Mesendoderm (in vitro differentiated cells): ENCODE measurements at regions not wholly inside any gene's neighbourhood (a gene's known extent, or its start where the extent isn't known, plus 50 kb on each side); places are given as distances from the start of the nearest gene placed in this dataset.

ENCODE experiments used
- DNase-seq: peaks from one replicate; pipeline ENCODE4 v3.0.0; 2013
- H2AK5ac ChIP-seq: 2 replicates; pipeline ENCODE4 v1.6.1; 2013; ENCODE audit warnings: low read length, inconsistent platforms
- H2BK120ac ChIP-seq: 2 replicates; pipeline ENCODE4 v1.6.1; 2013; ENCODE audit warnings: low read depth, mild to moderate bottlenecking, low read length, moderate library complexity, mixed read lengths
- H2BK15ac ChIP-seq: replicated peaks from 2 replicates; pipeline ENCODE4 v1.6.1; 2013; ENCODE audit warnings: low read depth, mild to moderate bottlenecking, moderate library complexity
- H2BK5ac ChIP-seq: 2 replicates; pipeline ENCODE4 v1.6.1; 2013; ENCODE audit warnings: low read length, inconsistent platforms
- H3K18ac ChIP-seq: 2 replicates; pipeline ENCODE4 v1.6.1; 2013; ENCODE audit warnings: mild to moderate bottlenecking, low read length, mixed read lengths
- H3K23ac ChIP-seq: one replicate; pipeline ENCODE4 v1.6.1; 2013; ENCODE audit warnings: low read length
- H3K27ac ChIP-seq: 2 replicates; pipeline ENCODE4 v1.5.1; 2013; ENCODE audit warnings: low read depth, mild to moderate bottlenecking, inconsistent platforms, low read length, moderate library complexity
- H3K27me3 ChIP-seq: 2 replicates; pipeline ENCODE4 v1.6.1; 2013; ENCODE audit warnings: low read length, control low read depth, mild to moderate bottlenecking, inconsistent platforms; ENCODE audit not compliant: insufficient read depth, poor library complexity
- H3K36me3 ChIP-seq: 2 replicates; pipeline ENCODE4 v1.6.1; 2013; ENCODE audit warnings: low read length, inconsistent platforms; ENCODE audit not compliant: control insufficient read depth, insufficient read depth
- H3K4ac ChIP-seq: one replicate; pipeline ENCODE4 v1.6.1; 2013; ENCODE audit warnings: low read depth, mild to moderate bottlenecking, low read length, moderate library complexity
- H3K4me1 ChIP-seq: 2 replicates; pipeline ENCODE4 v1.6.1; 2013; ENCODE audit warnings: low read depth, low read length, inconsistent platforms; ENCODE audit not compliant: control insufficient read depth
- H3K4me2 ChIP-seq: 2 replicates; pipeline ENCODE4 v1.6.1; 2013; ENCODE audit warnings: low read length
- H3K4me3 ChIP-seq: 2 replicates; pipeline ENCODE4 v1.5.1; 2013; ENCODE audit warnings: mild to moderate bottlenecking, low read length
- H3K56ac ChIP-seq: one replicate; pipeline ENCODE4 v1.6.1; 2013; ENCODE audit warnings: low read length
- H3K79me1 ChIP-seq: 2 replicates; pipeline ENCODE4 v1.6.1; 2013; ENCODE audit warnings: low read length, inconsistent platforms
- H3K79me2 ChIP-seq: 2 replicates; pipeline ENCODE4 v1.6.1; 2013; ENCODE audit warnings: mild to moderate bottlenecking, low read length; ENCODE audit not compliant: control insufficient read depth, insufficient read depth
- H3K9ac ChIP-seq: 2 replicates; pipeline ENCODE4 v1.6.1; 2013; ENCODE audit warnings: low read length, inconsistent platforms
- H4K5ac ChIP-seq: one replicate; pipeline ENCODE4 v1.6.1; 2013; ENCODE audit warnings: low read length
- H4K8ac ChIP-seq: one replicate; pipeline ENCODE4 v1.6.1; 2013; ENCODE audit warnings: low read depth, mild to moderate bottlenecking, control low read depth, low read length, moderate library complexity
- WGBS: extraction: QIAGEN DNeasy Blood & Tissue Kit; methylation state at CpG from one replicate; pipeline ENCODE4 v1.1.7; 2013; ENCODE audit warnings: low lambda C conversion rate, missing lambda C conversion rate; ENCODE audit not compliant: insufficient coverage; ENCODE audit errors: extremely low coverage; 5-methylcytosine and 5-hydroxymethylcytosine counted together

- no peaks in the 10 kb centered on the region for H3K79me1 ChIP-seq
- no peak overlapping the region for H3K18ac ChIP-seq
- no peaks in the 10 kb centered on the region for H3K27me3 ChIP-seq
- H2BK15ac ChIP-seq = no peak overlapping the region
- H2BK120ac ChIP-seq = no peak overlapping the region
- no peak overlapping the region for H4K8ac ChIP-seq
- H3K4me2 ChIP-seq = no peak overlapping the region
- no peak overlapping the region for H2BK5ac ChIP-seq
- no peak overlapping the region for H3K4ac ChIP-seq
- no peak overlapping the region for H4K5ac ChIP-seq
- WGBS = no CpG with 5 or more reads among the region's 1 CpG
- H3K36me3 ChIP-seq = no peaks in the 10 kb centered on the region
- no peaks in the 10 kb centered on the region for H3K79me2 ChIP-seq
- H3K23ac ChIP-seq = no peak overlapping the region
- H3K4me3 ChIP-seq = no peak overlapping the region
- H3K27ac ChIP-seq = no peak overlapping the region
- no peak for DNase-seq
- no peak overlapping the region for H3K9ac ChIP-seq
- no peaks in the 10 kb centered on the region for H3K4me1 ChIP-seq
- H3K56ac ChIP-seq = no peak overlapping the region
- no peak overlapping the region for H2AK5ac ChIP-seq
Measured at GRCh38 chr14:27387463-27387862, 789.6 kb upstream of the NOVA1 start.

- Histone ChIP-seq H4K8ac (no peak overlapping the region), H3K79me1 (no peaks in the 10 kb centered on the region), H3K79me2 (no peaks in the 10 kb centered on the region), H3K4me1 (no peaks in the 10 kb centered on the region), H3K23ac (no peak overlapping the region), H3K4me2 (no peak overlapping the region), H3K27me3 (no peaks in the 10 kb centered on the region), H3K9ac (no peak overlapping the region), H2BK15ac (no peak overlapping the region), H3K18ac (no peak overlapping the region), H3K27ac (no peak overlapping the region), H2BK120ac (no peak overlapping the region), H2BK5ac (no peak overlapping the region), H4K5ac (no peak overlapping the region), H3K56ac (no peak overlapping the region), H2AK5ac (no peak overlapping the region), H3K36me3 (no peaks in the 10 kb centered on the region), H3K4me3 (no peak overlapping the region), H3K4ac (no peak overlapping the region)
- no peak for DNase-seq
- no CpG with 5 or more reads among the region's 2 CpGs for WGBS
Measured at GRCh38 chr14:27389402-27389801, 791.6 kb upstream of the NOVA1 start.

- no peak overlapping the region for H3K27ac ChIP-seq
- no peak overlapping the region for H3K18ac ChIP-seq
- H3K4ac ChIP-seq = no peak overlapping the region
- no peaks in the 10 kb centered on the region for H3K27me3 ChIP-seq
- no peak overlapping the region for H3K4me2 ChIP-seq
- WGBS = no CpG with 5 or more reads among the region's 3 CpGs
- no peak overlapping the region for H3K9ac ChIP-seq
- H4K5ac ChIP-seq = no peak overlapping the region
- peak; percentile 35 for DNase-seq
- H3K23ac ChIP-seq = no peak overlapping the region
- no peak overlapping the region for H2BK5ac ChIP-seq
- no peaks in the 10 kb centered on the region for H3K79me1 ChIP-seq
- no peak overlapping the region for H2BK15ac ChIP-seq
- no peak overlapping the region for H3K56ac ChIP-seq
- no peaks in the 10 kb centered on the region for H3K4me1 ChIP-seq
- no peak overlapping the region for H2BK120ac ChIP-seq
- no peaks in the 10 kb centered on the region for H3K79me2 ChIP-seq
- no peak overlapping the region for H4K8ac ChIP-seq
- H2AK5ac ChIP-seq = no peak overlapping the region
- H3K4me3 ChIP-seq = no peak overlapping the region
- no peaks in the 10 kb centered on the region for H3K36me3 ChIP-seq
Measured at GRCh38 chr14:27390155-27390554, 792.3 kb upstream of the NOVA1 start.

GRCh38 chr14:27391331-27391730 is 793.5 kb upstream of the NOVA1 start:
- Histone ChIP-seq H3K9ac (no peak overlapping the region), H4K8ac (no peak overlapping the region), H3K79me1 (no peaks in the 10 kb centered on the region), H3K36me3 (no peaks in the 10 kb centered on the region), H2BK120ac (no peak overlapping the region), H4K5ac (no peak overlapping the region), H3K56ac (no peak overlapping the region), H3K4me1 (no peaks in the 10 kb centered on the region), H3K27ac (no peak overlapping the region), H3K4ac (no peak overlapping the region), H2BK15ac (no peak overlapping the region), H3K4me2 (no peak overlapping the region), H2AK5ac (no peak overlapping the region), H3K79me2 (no peaks in the 10 kb centered on the region), H3K18ac (no peak overlapping the region), H2BK5ac (no peak overlapping the region), H3K23ac (no peak overlapping the region), H3K27me3 (no peaks in the 10 kb centered on the region), H3K4me3 (no peak overlapping the region)
- no CpG with 5 or more reads among the region's 4 CpGs for WGBS
- DNase-seq = peak; percentile 11

GRCh38 chr14:27392153-27392552 is 794.3 kb upstream of the NOVA1 start:
- Histone ChIP-seq H3K4me2 (no peak overlapping the region), H3K4ac (no peak overlapping the region), H3K4me1 (no peaks in the 10 kb centered on the region), H3K36me3 (no peaks in the 10 kb centered on the region), H2BK5ac (no peak overlapping the region), H2AK5ac (no peak overlapping the region), H3K18ac (no peak overlapping the region), H3K79me1 (no peaks in the 10 kb centered on the region), H3K9ac (no peak overlapping the region), H3K27ac (no peak overlapping the region), H3K79me2 (no peaks in the 10 kb centered on the region), H3K23ac (no peak overlapping the region), H2BK15ac (no peak overlapping the region), H3K56ac (no peak overlapping the region), H2BK120ac (no peak overlapping the region), H3K27me3 (no peaks in the 10 kb centered on the region), H3K4me3 (no peak overlapping the region), H4K8ac (no peak overlapping the region), H4K5ac (no peak overlapping the region)
- peak; percentile 0 for DNase-seq
- WGBS = no CpG with 5 or more reads among the region's 1 CpG

GRCh38 chr14:27409944-27410343 is 812.1 kb upstream of the NOVA1 start:
- DNase-seq = no peak
- Histone ChIP-seq H3K9ac (no peak overlapping the region), H3K27me3 (no peaks in the 10 kb centered on the region), H3K4me2 (no peak overlapping the region), H3K4ac (no peak overlapping the region), H2BK5ac (no peak overlapping the region), H2AK5ac (no peak overlapping the region), H3K56ac (no peak overlapping the region), H3K23ac (no peak overlapping the region), H4K5ac (no peak overlapping the region), H2BK15ac (no peak overlapping the region), H4K8ac (no peak overlapping the region), H3K79me2 (no peaks in the 10 kb centered on the region), H2BK120ac (no peak overlapping the region), H3K27ac (no peak overlapping the region), H3K4me1 (no peaks in the 10 kb centered on the region), H3K36me3 (no peaks in the 10 kb centered on the region), H3K79me1 (no peaks in the 10 kb centered on the region), H3K18ac (no peak overlapping the region), H3K4me3 (no peak overlapping the region)
- WGBS = no CpG with 5 or more reads among the region's 2 CpGs
